ENCODE measurements at regions not wholly inside any gene's neighbourhood (a gene's known extent, or its start where the extent isn't known, plus 50 kb on each side); places are given as distances from the start of the nearest gene placed in this dataset.

DNA sequence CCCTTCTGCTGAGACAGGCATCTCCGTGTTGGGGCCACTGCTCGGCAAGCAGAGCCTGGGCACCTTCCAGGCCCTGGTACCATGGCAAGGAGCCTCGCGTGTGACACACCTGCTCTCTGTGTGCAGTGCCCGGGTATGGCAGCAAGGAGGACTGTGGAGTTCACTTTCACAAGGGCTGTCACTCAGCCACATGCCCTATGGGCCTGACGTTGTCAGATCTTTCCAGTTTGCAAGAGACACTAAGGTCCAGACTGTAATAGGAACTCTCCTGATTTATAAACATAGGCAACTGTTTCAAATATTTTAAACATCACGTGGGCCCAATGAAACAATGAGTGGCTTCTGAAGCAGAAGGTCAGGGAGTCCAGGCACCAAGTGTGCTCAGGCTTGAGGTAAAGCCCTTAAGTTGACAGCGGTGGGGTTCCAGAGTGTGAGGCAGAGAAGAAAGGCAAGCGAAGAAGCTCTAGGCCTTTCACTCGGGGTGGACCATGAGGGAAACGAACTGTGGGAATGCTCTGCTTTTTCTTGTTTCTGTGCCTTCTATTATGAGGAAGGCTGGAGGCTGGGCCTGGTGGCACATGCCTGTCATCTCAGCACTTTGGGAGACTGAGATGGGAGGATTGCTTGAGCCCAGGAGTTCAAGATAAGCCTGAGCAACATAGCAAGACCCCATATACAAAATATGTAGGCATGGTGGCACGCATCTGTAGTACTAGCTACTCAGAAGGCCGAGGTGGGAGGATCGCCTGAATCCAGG, 108.6 kb upstream of the TRIM2 start:
- POLR2A ChIA-PET (ENCODE audit: unreplicated experiment), result no interaction called here

DNA sequence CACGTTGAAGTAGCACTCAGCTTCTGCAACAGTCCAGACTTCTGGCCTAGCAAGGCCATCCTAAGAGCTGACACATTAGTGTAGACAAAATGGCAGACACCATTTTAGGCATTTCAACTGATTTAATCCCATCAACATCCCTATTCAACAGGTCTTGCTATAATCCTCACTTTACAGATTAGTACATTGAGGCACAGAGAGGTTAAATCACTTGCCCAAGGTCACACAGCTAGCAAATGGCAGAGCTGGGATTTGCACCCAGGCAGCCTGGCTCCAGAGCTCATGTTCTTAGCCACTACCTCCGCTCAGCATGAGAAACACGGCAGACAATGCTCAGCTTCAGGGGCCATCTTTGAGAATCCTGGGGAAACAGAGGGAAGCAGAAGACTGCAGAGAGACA, 107.9 kb upstream of the TRIM2 start:
- Histone ChIP-seq H3K27ac (no peak overlapping the region), H4K20me1 (ENCODE audit: insufficient read depth) (no peaks in the 10 kb centered on the region), H3K4me2 (no peak overlapping the region), H3K36me3 (ENCODE audit: low read depth) (no peaks in the 10 kb centered on the region), H2AFZ (no peak overlapping the region), H3K79me2 (ENCODE audit: low read depth) (no peaks in the 10 kb centered on the region), H3K4me1 (replicated peaks; ENCODE audit: insufficient read depth) (no peaks in the 10 kb centered on the region), H3F3A (ENCODE audit: insufficient read depth, low read depth) (no peaks in the 10 kb centered on the region), H3K27me3 (ENCODE audit: insufficient read depth, low read depth) (no peaks in the 10 kb centered on the region), H3K4me3 (no peak overlapping the region), H3K9me2 (ENCODE audit: insufficient read depth) (no peaks in the 10 kb centered on the region), H3K9me3 (ENCODE audit: insufficient read depth, low read depth) (no peaks in the 10 kb centered on the region)
- no TSS peak for BruUV-seq (replicated peaks)
- intact Hi-C loops (cut with micrococcal nuclease; ENCODE audit: unreplicated experiment), result no loop called here
- TF ChIP-seq EZH2 (IDR thresholded peaks at IDR 0.05; ENCODE audit: low read depth), result no peak
- TF ChIP-seq, protein P1, sequence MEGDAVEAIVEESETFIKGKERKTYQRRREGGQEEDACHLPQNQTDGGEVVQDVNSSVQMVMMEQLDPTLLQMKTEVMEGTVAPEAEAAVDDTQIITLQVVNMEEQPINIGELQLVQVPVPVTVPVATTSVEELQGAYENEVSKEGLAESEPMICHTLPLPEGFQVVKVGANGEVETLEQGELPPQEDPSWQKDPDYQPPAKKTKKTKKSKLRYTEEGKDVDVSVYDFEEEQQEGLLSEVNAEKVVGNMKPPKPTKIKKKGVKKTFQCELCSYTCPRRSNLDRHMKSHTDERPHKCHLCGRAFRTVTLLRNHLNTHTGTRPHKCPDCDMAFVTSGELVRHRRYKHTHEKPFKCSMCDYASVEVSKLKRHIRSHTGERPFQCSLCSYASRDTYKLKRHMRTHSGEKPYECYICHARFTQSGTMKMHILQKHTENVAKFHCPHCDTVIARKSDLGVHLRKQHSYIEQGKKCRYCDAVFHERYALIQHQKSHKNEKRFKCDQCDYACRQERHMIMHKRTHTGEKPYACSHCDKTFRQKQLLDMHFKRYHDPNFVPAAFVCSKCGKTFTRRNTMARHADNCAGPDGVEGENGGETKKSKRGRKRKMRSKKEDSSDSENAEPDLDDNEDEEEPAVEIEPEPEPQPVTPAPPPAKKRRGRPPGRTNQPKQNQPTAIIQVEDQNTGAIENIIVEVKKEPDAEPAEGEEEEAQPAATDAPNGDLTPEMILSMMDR (conservative IDR thresholded peaks at IDR 0.05), result no peak
- no peak for DNase-seq
- CTCF ChIA-PET, result no interaction called here
- POLR2A ChIA-PET (ENCODE audit: unreplicated experiment), result no interaction called here

More for the DNA sequence above, 108.6 kb upstream of the TRIM2 start:
- H3K4me1 ChIP-seq (replicated peaks; ENCODE audit: insufficient read depth), result no peaks in the 10 kb centered on the region
- H3K4me3 ChIP-seq, result no peak overlapping the region
- H3K27ac ChIP-seq, result no peak overlapping the region
- H3K4me2 ChIP-seq, result no peak overlapping the region
- no TSS peak for BruUV-seq (replicated peaks)
- H4K20me1 ChIP-seq (ENCODE audit: insufficient read depth), result no peaks in the 10 kb centered on the region
- no peaks in the 10 kb centered on the region for H3K36me3 ChIP-seq (ENCODE audit: low read depth)
- no peak overlapping the region for H2AFZ ChIP-seq
- no peak for DNase-seq
- TF ChIP-seq EZH2 (IDR thresholded peaks at IDR 0.05; ENCODE audit: low read depth), result no peak
- TF ChIP-seq, protein P1 (conservative IDR thresholded peaks at IDR 0.05), result no peak
- intact Hi-C loops (cut with micrococcal nuclease; ENCODE audit: unreplicated experiment), result no loop called here
- CTCF ChIA-PET, result no interaction called here
- no peaks in the 10 kb centered on the region for H3K9me2 ChIP-seq (ENCODE audit: insufficient read depth)
- H3K27me3 ChIP-seq (ENCODE audit: insufficient read depth, low read depth), result no peaks in the 10 kb centered on the region
- H3K9me3 ChIP-seq (ENCODE audit: insufficient read depth, low read depth), result no peaks in the 10 kb centered on the region
- no peaks in the 10 kb centered on the region for H3K79me2 ChIP-seq (ENCODE audit: low read depth)
- no peaks in the 10 kb centered on the region for H3F3A ChIP-seq (ENCODE audit: insufficient read depth, low read depth)

DNA sequence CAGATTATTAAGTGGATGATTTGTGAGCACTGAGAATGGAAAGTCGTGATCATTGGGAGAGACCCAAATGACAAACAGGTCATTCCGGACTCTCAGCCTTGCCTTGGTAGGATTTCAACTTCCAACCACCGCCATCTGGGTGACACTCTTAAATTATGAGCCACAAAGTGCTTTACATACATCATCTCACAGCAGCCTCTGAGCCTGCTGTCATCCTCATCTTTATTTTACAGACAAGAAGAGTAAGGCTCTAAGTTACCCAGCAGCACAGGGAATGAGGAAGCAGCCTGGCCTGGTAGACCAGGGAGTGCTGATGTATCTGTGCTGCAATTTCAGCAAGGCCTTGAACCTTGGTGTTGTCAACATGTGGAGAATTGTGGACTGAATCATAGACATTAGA, 105.8 kb upstream of the TRIM2 start:
- H3K4me2 ChIP-seq, result no peak overlapping the region
- no peak overlapping the region for H3K4me3 ChIP-seq
- BruUV-seq (replicated peaks), result no TSS peak
- no peaks in the 10 kb centered on the region for H3K36me3 ChIP-seq (ENCODE audit: low read depth)
- H3K4me1 ChIP-seq (replicated peaks; ENCODE audit: insufficient read depth), result no peaks in the 10 kb centered on the region
- H3K27me3 ChIP-seq (ENCODE audit: insufficient read depth, low read depth), result no peaks in the 10 kb centered on the region
- no peaks in the 10 kb centered on the region for H3K79me2 ChIP-seq (ENCODE audit: low read depth)
- no peak for TF ChIP-seq EZH2 (IDR thresholded peaks at IDR 0.05; ENCODE audit: low read depth)
- TF ChIP-seq, protein P1 (conservative IDR thresholded peaks at IDR 0.05), result no peak
- no peak overlapping the region for H3K27ac ChIP-seq
- no peaks in the 10 kb centered on the region for H3K9me3 ChIP-seq (ENCODE audit: insufficient read depth, low read depth)
- no peak overlapping the region for H2AFZ ChIP-seq
- ChIA-PET POLR2A (ENCODE audit: unreplicated experiment) (no interaction called here), CTCF (no interaction called here)
- intact Hi-C loops (cut with micrococcal nuclease; ENCODE audit: unreplicated experiment), result no loop called here
- no peaks in the 10 kb centered on the region for H3F3A ChIP-seq (ENCODE audit: insufficient read depth, low read depth)
- DNase-seq, result no peak
- no peaks in the 10 kb centered on the region for H3K9me2 ChIP-seq (ENCODE audit: insufficient read depth)
- H4K20me1 ChIP-seq (ENCODE audit: insufficient read depth), result no peaks in the 10 kb centered on the region

Measured in PC-9 (cell line).